K562 (cell line): ENCODE measurements at regions not wholly inside any gene's neighbourhood (a gene's known extent, or its start where the extent isn't known, plus 50 kb on each side); places are given as distances from the start of the nearest gene placed in this dataset.

Source experiments
- ATAC-seq: fragments of 200-7000 bp; cut with Tn5 transposase; 3 replicates; pipeline ENCODE4 v1.9.1; 2020; ENCODE audit warnings: moderate library complexity
- BruUV-seq: library from RNA; stranded (reverse); fragments of 400-500 nt; replicated peaks from 2 replicates; lab custom pipeline; 2021; lab: Mats Ljungman, UMichigan
- CTCF ChIA-PET: fragments of 300-600 bp; formaldehyde crosslinking; extraction: SDS; loops from one replicate; lab custom pipeline; 2021; ENCODE audit warnings: low intra/inter-chr PET ratio; lab: Yijun Ruan, JAX
- POLR2A ChIA-PET: fragments of 300-600, 350-650 bp; sonication (Branson Sonifier 250); formaldehyde crosslinking; extraction: SDS; loops from one replicate; lab custom pipeline; 2021; ENCODE audit warnings: antibody characterized with exemption, inconsistent platforms; lab: Yijun Ruan, JAX
- DNase-seq, 4 experiments: peaks; one replicate each; pipeline versions ENCODE4 v3.0.0 to v3.0.0-alpha.2; 2011 to 2018; ENCODE audit warnings: low spot score in 3 of 4, mixed read lengths in 3 of 4; ENCODE audit errors: extremely low read depth in 1 of 4
- FAIRE-seq: peaks from 2 replicates; lab custom pipeline; 2011; peaks lifted over from hg19 to GRCh38; lab: Jason Lieb, UNC
- H2AFZ ChIP-seq: 2 replicates; pipeline ENCODE4 v1.6.0; 2011; ENCODE audit warnings: low read depth, low read length, control low read depth, inconsistent platforms
- H3K27ac ChIP-seq: fragments of 200-600 bp; 3 replicates; pipeline ENCODE4 v1.8.0; 2011; ENCODE audit warnings: low read depth, mild to moderate bottlenecking, control low read depth, inconsistent platforms, low read length, moderate library complexity, mixed read lengths; ENCODE audit errors: extremely low read depth
- H3K27me3 ChIP-seq, 2 experiments: fragments of 300-600 bp in 1 of 2; 2 replicates in 1 of 2; 3 replicates in 1 of 2; pipeline versions ENCODE4 v1.6.0 to v1.8.0; 2011; ENCODE audit warnings: inconsistent platforms in 2 of 2, low read length in 2 of 2, mild to moderate bottlenecking in 1 of 2, mixed read lengths in 1 of 2, moderate library complexity in 1 of 2; ENCODE audit not compliant: control insufficient read depth in 2 of 2, insufficient read depth in 2 of 2
- H3K36me3 ChIP-seq: fragments of 300-600 bp; 3 replicates; pipeline ENCODE4 v1.8.0; 2011; ENCODE audit warnings: mild to moderate bottlenecking, low read length, inconsistent platforms; ENCODE audit not compliant: control insufficient read depth, insufficient read depth
- H3K4me1 ChIP-seq, 2 experiments: fragments of 200-600 bp in 1 of 2; replicated peaks in 1 of 2; 2 replicates in 1 of 2; 3 replicates in 1 of 2; pipeline versions ENCODE4 v1.5.1 to v1.8.0; 2011; ENCODE audit warnings: inconsistent platforms in 2 of 2, low read length in 2 of 2, mild to moderate bottlenecking in 1 of 2, mixed read lengths in 1 of 2, moderate library complexity in 1 of 2; ENCODE audit not compliant: control insufficient read depth in 2 of 2, insufficient read depth in 2 of 2
- H3K4me2 ChIP-seq: 2 replicates; pipeline ENCODE4 v1.6.1; 2011; ENCODE audit warnings: low read length, control low read depth, inconsistent platforms, mixed read lengths; ENCODE audit not compliant: insufficient read depth
- H3K4me3 ChIP-seq: fragments of 200-600 bp; sonication (generic), shearing (Covaris generic); 2 replicates; pipeline ENCODE4 v1.5.1; 2016; ENCODE audit warnings: control low read depth, inconsistent platforms
- H3K79me2 ChIP-seq: fragments of 200-600 bp; 3 replicates; pipeline ENCODE4 v1.8.0; 2011; ENCODE audit warnings: low read length, inconsistent platforms; ENCODE audit not compliant: control insufficient read depth, insufficient read depth
- H3K9ac ChIP-seq, 2 experiments: 2 replicates each; pipeline versions ENCODE4 v1.6.0 to v1.6.1; 2011; ENCODE audit warnings: low read depth in 2 of 2, low read length in 2 of 2, control low read depth in 1 of 2, inconsistent platforms in 1 of 2, mild to moderate bottlenecking in 1 of 2, mixed read lengths in 1 of 2; ENCODE audit not compliant: insufficient read depth in 1 of 2
- H3K9me1 ChIP-seq: one replicate; pipeline ENCODE4 v1.6.0; 2011; ENCODE audit warnings: inconsistent platforms, mild to moderate bottlenecking, low read length, moderate library complexity; ENCODE audit not compliant: control insufficient read depth, insufficient read depth
- H3K9me3 ChIP-seq: replicated peaks from 2 replicates; pipeline ENCODE4 v1.5.1; 2011; ENCODE audit warnings: low read depth, low read length, inconsistent platforms; ENCODE audit not compliant: control insufficient read depth, insufficient read depth
- H4K20me1 ChIP-seq: replicated peaks from 2 replicates; pipeline ENCODE4 v1.6.1; 2011; ENCODE audit warnings: low read length, inconsistent platforms, mixed read lengths; ENCODE audit not compliant: control insufficient read depth, insufficient read depth
- C11orf30 ChIP-seq: fragments of 450-650 bp; IDR thresholded peaks from 2 replicates; pipeline ENCODE4 v1.6.1; 2016; ENCODE audit warnings: low read depth, mild to moderate bottlenecking
- CBFA2T3 ChIP-seq: fragments of 450-650 bp; IDR thresholded peaks from 2 replicates; pipeline ENCODE4 v1.6.1; 2017
- GTF2E2 ChIP-seq: fragments of 200-800 bp; sonication (Bioruptor generic); IDR thresholded peaks from 2 replicates; pipeline ENCODE4 v1.6.1; 2016; ENCODE audit warnings: missing genetic modification characterization, missing compliant biosample characterization
- MAFK ChIP-seq: IDR thresholded peaks from 2 replicates; pipeline ENCODE4 v1.6.1; 2011; ENCODE audit warnings: low read length, improper control_type of control experiment
- RFX1 ChIP-seq: fragments of 450-650 bp; IDR thresholded peaks from 2 replicates; pipeline ENCODE4 v1.6.1; 2016; ENCODE audit warnings: mild to moderate bottlenecking, moderate library complexity
- SRSF3 ChIP-seq: fragments of 200-400 bp; formaldehyde crosslinking; IDR thresholded peaks from 2 replicates; pipeline ENCODE4 v1.6.1; 2016; ENCODE audit warnings: mild to moderate bottlenecking, low read length, moderate library complexity; ENCODE audit not compliant: insufficient read depth
- TSHZ1 ChIP-seq: fragments of 250-450 bp; sonication (Bioruptor Pico); IDR thresholded peaks from 2 replicates; pipeline ENCODE4 v1.4.0; 2020; ENCODE audit warnings: mild to moderate bottlenecking, moderate library complexity
- ZBTB9 ChIP-seq: fragments of 450-650 bp; formaldehyde crosslinking; IDR thresholded peaks from 2 replicates; pipeline ENCODE4 v1.4.0; 2020; ENCODE audit warnings: mild to moderate bottlenecking, moderate library complexity
- ZNF316 ChIP-seq: fragments of 450-650 bp; IDR thresholded peaks from 2 replicates; pipeline ENCODE4 v1.6.1; 2016
- ZNF699 ChIP-seq: fragments of 250-450 bp; sonication (Bioruptor Pico); IDR thresholded peaks from 2 replicates; pipeline ENCODE4 v1.8.0; 2021; ENCODE audit warnings: mild to moderate bottlenecking, moderate library complexity; ENCODE audit not compliant: insufficient replicate concordance
- WGBS: fragments of 100-300 bp; shearing (Covaris generic); methylation state at CpG from one replicate; pipeline ENCODE4 v1.1.6; 2016; ENCODE audit warnings: low coverage, mixed read lengths; ENCODE audit not compliant: insufficient coverage; ENCODE audit errors: missing lambda C conversion rate; 5-methylcytosine and 5-hydroxymethylcytosine counted together
- in situ Hi-C: fragments of 300-500 bp; cut with MboI; formaldehyde crosslinking; loops from 4 replicates; pipeline ENCODE4 v1.15.0; 2018; ENCODE audit warnings: inconsistent platforms, mixed read lengths
- intact Hi-C: fragments of 100-400 bp; cut with micrococcal nuclease; formaldehyde crosslinking; loops from 2 replicates; pipeline ENCODE4 v1.14.2; 2022
- TF ChIP-seq, protein P1 (sequence below): sonication (generic); formaldehyde crosslinking; IDR thresholded peaks from 2 replicates; pipeline ENCODE4 v1.8.0; 2022; ENCODE audit warnings: mild to moderate bottlenecking, missing genetic modification reagents

- H3K9me1 ChIP-seq: no peaks in the 10 kb centered on the region
- no peak for DNase-seq
- H3K4me1 ChIP-seq: no peaks in the 10 kb centered on the region
- FAIRE-seq: no peak
- BruUV-seq: no TSS peak
- H3K36me3 ChIP-seq: no peaks in the 10 kb centered on the region
- ChIA-PET POLR2A (interaction anchor here (0.7 kb wide), 1 partner anchor 161 kb away, joined by 3 read pairs; no protein-coding TSS in a partner anchor), CTCF (no interaction called here)
- H3K4me2 ChIP-seq: no peak overlapping the region
- WGBS: 0% methylated on average over 2 of the region's 2 CpGs
- H3K9ac ChIP-seq: no peak overlapping the region
- H3K4me3 ChIP-seq: no peak overlapping the region
- no peak overlapping the region for H2AFZ ChIP-seq
- no peaks in the 10 kb centered on the region for H3K27me3 ChIP-seq
- no peak for ATAC-seq
- no peak overlapping the region for H3K27ac ChIP-seq
- no peaks in the 10 kb centered on the region for H3K79me2 ChIP-seq
- in situ Hi-C loops: no loop called here
- H4K20me1 ChIP-seq: no peaks in the 10 kb centered on the region
- TF ChIP-seq MAFK (peak; percentile 33; the same call in 1 of the 2 replicates), RFX1 (no peak), ZNF316 (peak; percentile 62), C11orf30 (peak; percentile 18; the same call in 1 of the 2 replicates)
- TF ChIP-seq, protein P1, sequence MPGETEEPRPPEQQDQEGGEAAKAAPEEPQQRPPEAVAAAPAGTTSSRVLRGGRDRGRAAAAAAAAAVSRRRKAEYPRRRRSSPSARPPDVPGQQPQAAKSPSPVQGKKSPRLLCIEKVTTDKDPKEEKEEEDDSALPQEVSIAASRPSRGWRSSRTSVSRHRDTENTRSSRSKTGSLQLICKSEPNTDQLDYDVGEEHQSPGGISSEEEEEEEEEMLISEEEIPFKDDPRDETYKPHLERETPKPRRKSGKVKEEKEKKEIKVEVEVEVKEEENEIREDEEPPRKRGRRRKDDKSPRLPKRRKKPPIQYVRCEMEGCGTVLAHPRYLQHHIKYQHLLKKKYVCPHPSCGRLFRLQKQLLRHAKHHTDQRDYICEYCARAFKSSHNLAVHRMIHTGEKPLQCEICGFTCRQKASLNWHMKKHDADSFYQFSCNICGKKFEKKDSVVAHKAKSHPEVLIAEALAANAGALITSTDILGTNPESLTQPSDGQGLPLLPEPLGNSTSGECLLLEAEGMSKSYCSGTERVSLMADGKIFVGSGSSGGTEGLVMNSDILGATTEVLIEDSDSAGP (CRISPR knock-in tag): no peak
- H3K9me3 ChIP-seq: no peaks in the 10 kb centered on the region
- intact Hi-C loops: no loop called here
These were observed 68.9 kb downstream of the KCNJ2 start for GRCh38 chr17:70238228-70238627.

GRCh38 chr17:70238646-70239045 lies 69.3 kb downstream of the KCNJ2 start:
- Histone ChIP-seq H3K27me3 (no peaks in the 10 kb centered on the region), H3K27ac (no peak overlapping the region), H3K36me3 (no peaks in the 10 kb centered on the region), H3K4me1 (no peaks in the 10 kb centered on the region), H3K9me1 (no peaks in the 10 kb centered on the region), H2AFZ (no peak overlapping the region), H3K4me2 (no peak overlapping the region), H3K9ac (no peak overlapping the region), H4K20me1 (no peaks in the 10 kb centered on the region), H3K9me3 (no peaks in the 10 kb centered on the region), H3K4me3 (no peak overlapping the region), H3K79me2 (no peaks in the 10 kb centered on the region)
- WGBS: 0% methylated on average over 4 of the region's 4 CpGs
- in situ Hi-C loops: no loop called here
- BruUV-seq: no TSS peak
- CTCF ChIA-PET: no interaction called here
- FAIRE-seq: no peak
- no peak for DNase-seq
- intact Hi-C loops: no loop called here
- ATAC-seq: no peak
- POLR2A ChIA-PET: interaction anchor here (0.7 kb wide), 1 partner anchor 161 kb away, joined by 3 read pairs; no protein-coding TSS in a partner anchor
- TF ChIP-seq GTF2E2: no peak
- no peak for TF ChIP-seq SRSF3
- no peak for TF ChIP-seq CBFA2T3
- no peak for TF ChIP-seq ZBTB9
- no peak for TF ChIP-seq TSHZ1 (CRISPR knock-in tag)
- no peak for TF ChIP-seq ZNF699 (CRISPR knock-in tag)
